SK-N-SH treated with all-trans-retinoic acid at 6 μM for 48 hours (cell line): ENCODE measurements at regions not wholly inside any gene's neighbourhood (a gene's known extent, or its start where the extent isn't known, plus 50 kb on each side); places are given as distances from the start of the nearest gene placed in this dataset.

Experiments used
- ARNTL ChIP-seq: fragments of 450-650 bp; formaldehyde crosslinking; IDR thresholded peaks from 2 replicates; pipeline ENCODE4 v1.5.0; 2020; ENCODE audit warnings: low read depth, mild to moderate bottlenecking, moderate library complexity, borderline replicate concordance
- ESRRG ChIP-seq: fragments of 250-450 bp; sonication (Bioruptor Pico); IDR thresholded peaks from 2 replicates; pipeline ENCODE4 v1.6.1; 2021; ENCODE audit warnings: mild to moderate bottlenecking
- OSR1 ChIP-seq: fragments of 250-450 bp; sonication (Bioruptor Pico); IDR thresholded peaks from 2 replicates; pipeline ENCODE4 v1.8.0; 2022; ENCODE audit warnings: moderate library complexity, mild to moderate bottlenecking, inconsistent platforms
- PPARA ChIP-seq: fragments of 250-450 bp; sonication (Bioruptor Pico); IDR thresholded peaks from 2 replicates; pipeline ENCODE4 v1.5.0; 2020; ENCODE audit warnings: mild to moderate bottlenecking, borderline replicate concordance
- RARB ChIP-seq: fragments of 250-450 bp; sonication (Bioruptor Pico); IDR thresholded peaks from 2 replicates; pipeline ENCODE4 v1.8.0; 2021; ENCODE audit warnings: mild to moderate bottlenecking, moderate library complexity
- ZFP3 ChIP-seq: fragments of 250-450 bp; sonication (Bioruptor Pico); IDR thresholded peaks from 2 replicates; pipeline ENCODE4 v1.5.0; 2020; ENCODE audit warnings: mild to moderate bottlenecking, moderate library complexity
- ZNF565 ChIP-seq: fragments of 450-650 bp; formaldehyde crosslinking; conservative IDR thresholded peaks from 2 replicates; pipeline ENCODE4 v1.5.0; 2020; ENCODE audit warnings: low read depth, mild to moderate bottlenecking, moderate library complexity
- ZNF8 ChIP-seq: fragments of 450-650 bp; formaldehyde crosslinking; IDR thresholded peaks from 2 replicates; pipeline ENCODE4 v1.5.0; 2020; ENCODE audit warnings: mild to moderate bottlenecking, moderate library complexity
- TF ChIP-seq, protein P1 (sequence below): fragments of 250-450 bp; sonication (Bioruptor Pico); IDR thresholded peaks from 2 replicates; pipeline ENCODE4 v1.5.1; 2020; ENCODE audit warnings: low read depth, mild to moderate bottlenecking, moderate library complexity
- TF ChIP-seq, protein P2 (sequence below): fragments of 250-450 bp; sonication (Bioruptor Pico); IDR thresholded peaks from 2 replicates; pipeline ENCODE4 v1.8.0; 2021; ENCODE audit warnings: low read depth, mild to moderate bottlenecking, moderate library complexity, borderline replicate concordance
- TF ChIP-seq, protein P3 (sequence below): fragments of 250-450 bp; sonication (Bioruptor Pico); IDR thresholded peaks from 2 replicates; pipeline ENCODE4 v1.8.0; 2020; ENCODE audit warnings: mild to moderate bottlenecking, moderate library complexity, borderline replicate concordance

DNA sequence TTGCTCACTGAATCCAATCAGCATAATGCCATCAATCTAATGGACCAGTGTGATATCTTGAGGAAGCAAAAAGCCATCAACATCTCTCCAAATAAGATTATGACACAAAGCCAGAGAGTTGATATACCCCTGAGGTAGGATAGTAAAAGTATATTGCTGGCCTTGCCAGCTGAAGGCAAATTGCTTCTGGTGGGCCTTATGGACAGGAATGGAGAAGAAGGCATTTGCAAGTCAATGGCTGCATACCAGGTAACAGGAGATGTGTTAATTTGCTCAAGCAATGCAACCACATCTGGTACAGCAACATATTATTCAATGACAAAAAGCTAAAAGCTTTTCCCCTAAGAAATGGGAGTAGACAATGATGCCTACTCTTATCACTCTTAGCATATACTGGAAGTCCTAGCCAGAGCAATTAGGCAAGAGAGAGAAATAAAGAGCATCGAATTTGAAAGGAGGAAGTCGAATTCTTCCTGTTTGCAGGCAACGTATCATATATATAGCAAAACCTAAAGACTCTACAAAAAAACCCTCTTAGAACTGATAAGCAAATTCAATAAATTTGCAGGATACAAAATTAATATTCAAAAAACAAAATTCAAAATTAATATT is 216.1 kb upstream of the RASA1 start:
- TF ChIP-seq PPARA (CRISPR knock-in tag) (no peak), OSR1 (no peak), RARB (CRISPR knock-in tag) (no peak), ZNF565 (CRISPR knock-in tag) (no peak), ZNF8 (CRISPR knock-in tag) (no peak), ZFP3 (CRISPR knock-in tag) (no peak), ESRRG (no peak), ARNTL (CRISPR knock-in tag) (no peak)
- TF ChIP-seq, protein P1, sequence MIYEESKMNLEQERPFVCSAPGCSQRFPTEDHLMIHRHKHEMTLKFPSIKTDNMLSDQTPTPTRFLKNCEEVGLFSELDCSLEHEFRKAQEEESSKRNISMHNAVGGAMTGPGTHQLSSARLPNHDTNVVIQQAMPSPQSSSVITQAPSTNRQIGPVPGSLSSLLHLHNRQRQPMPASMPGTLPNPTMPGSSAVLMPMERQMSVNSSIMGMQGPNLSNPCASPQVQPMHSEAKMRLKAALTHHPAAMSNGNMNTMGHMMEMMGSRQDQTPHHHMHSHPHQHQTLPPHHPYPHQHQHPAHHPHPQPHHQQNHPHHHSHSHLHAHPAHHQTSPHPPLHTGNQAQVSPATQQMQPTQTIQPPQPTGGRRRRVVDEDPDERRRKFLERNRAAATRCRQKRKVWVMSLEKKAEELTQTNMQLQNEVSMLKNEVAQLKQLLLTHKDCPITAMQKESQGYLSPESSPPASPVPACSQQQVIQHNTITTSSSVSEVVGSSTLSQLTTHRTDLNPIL (CRISPR knock-in tag) = no peak
- TF ChIP-seq, protein P2, sequence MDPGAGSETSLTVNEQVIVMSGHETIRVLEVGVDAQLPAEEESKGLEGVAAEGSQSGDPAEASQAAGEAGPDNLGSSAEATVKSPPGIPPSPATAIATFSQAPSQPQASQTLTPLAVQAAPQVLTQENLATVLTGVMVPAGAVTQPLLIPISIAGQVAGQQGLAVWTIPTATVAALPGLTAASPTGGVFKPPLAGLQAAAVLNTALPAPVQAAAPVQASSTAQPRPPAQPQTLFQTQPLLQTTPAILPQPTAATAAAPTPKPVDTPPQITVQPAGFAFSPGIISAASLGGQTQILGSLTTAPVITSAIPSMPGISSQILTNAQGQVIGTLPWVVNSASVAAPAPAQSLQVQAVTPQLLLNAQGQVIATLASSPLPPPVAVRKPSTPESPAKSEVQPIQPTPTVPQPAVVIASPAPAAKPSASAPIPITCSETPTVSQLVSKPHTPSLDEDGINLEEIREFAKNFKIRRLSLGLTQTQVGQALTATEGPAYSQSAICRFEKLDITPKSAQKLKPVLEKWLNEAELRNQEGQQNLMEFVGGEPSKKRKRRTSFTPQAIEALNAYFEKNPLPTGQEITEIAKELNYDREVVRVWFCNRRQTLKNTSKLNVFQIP (CRISPR knock-in tag) = no peak
- TF ChIP-seq, protein P3, sequence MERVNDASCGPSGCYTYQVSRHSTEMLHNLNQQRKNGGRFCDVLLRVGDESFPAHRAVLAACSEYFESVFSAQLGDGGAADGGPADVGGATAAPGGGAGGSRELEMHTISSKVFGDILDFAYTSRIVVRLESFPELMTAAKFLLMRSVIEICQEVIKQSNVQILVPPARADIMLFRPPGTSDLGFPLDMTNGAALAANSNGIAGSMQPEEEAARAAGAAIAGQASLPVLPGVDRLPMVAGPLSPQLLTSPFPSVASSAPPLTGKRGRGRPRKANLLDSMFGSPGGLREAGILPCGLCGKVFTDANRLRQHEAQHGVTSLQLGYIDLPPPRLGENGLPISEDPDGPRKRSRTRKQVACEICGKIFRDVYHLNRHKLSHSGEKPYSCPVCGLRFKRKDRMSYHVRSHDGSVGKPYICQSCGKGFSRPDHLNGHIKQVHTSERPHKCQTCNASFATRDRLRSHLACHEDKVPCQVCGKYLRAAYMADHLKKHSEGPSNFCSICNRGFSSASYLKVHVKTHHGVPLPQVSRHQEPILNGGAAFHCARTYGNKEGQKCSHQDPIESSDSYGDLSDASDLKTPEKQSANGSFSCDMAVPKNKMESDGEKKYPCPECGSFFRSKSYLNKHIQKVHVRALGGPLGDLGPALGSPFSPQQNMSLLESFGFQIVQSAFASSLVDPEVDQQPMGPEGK (CRISPR knock-in tag) = no peak
